ENCODE measurements at regions not wholly inside any gene's neighbourhood (a gene's known extent, or its start where the extent isn't known, plus 50 kb on each side); places are given as distances from the start of the nearest gene placed in this dataset.

DNA sequence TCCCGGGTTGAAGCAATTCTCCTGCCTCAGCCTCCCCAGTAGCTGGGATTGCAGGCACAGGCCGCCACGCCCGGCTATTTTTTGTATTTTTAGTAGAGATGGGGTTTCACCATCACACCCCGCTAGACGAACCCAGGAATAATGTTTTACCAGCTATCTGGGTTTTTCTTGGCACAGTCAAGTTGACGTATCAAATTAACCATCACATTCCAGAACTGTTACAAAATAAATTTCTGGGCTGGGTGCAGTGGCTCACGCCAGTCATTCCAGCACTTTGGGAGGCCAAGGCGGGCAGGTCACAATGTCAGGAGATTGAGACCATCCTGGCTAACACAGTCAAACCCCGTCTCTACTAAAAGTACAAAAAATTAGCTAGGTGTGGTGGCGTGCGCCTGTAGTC, 501.2 kb downstream of the SHISA9 start:
- TF ChIP-seq, protein P1, sequence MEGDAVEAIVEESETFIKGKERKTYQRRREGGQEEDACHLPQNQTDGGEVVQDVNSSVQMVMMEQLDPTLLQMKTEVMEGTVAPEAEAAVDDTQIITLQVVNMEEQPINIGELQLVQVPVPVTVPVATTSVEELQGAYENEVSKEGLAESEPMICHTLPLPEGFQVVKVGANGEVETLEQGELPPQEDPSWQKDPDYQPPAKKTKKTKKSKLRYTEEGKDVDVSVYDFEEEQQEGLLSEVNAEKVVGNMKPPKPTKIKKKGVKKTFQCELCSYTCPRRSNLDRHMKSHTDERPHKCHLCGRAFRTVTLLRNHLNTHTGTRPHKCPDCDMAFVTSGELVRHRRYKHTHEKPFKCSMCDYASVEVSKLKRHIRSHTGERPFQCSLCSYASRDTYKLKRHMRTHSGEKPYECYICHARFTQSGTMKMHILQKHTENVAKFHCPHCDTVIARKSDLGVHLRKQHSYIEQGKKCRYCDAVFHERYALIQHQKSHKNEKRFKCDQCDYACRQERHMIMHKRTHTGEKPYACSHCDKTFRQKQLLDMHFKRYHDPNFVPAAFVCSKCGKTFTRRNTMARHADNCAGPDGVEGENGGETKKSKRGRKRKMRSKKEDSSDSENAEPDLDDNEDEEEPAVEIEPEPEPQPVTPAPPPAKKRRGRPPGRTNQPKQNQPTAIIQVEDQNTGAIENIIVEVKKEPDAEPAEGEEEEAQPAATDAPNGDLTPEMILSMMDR (IDR thresholded peaks at IDR 0.05): no peak
- TF ChIP-seq ZFX (IDR thresholded peaks at IDR 0.05; ENCODE audit: borderline replicate concordance): no peak

All from 22Rv1 (cell line).